Activated naive CD4-positive, alpha-beta T cell treated with anti-CD3 and anti-CD28 coated beads, Interleukin-2, amount 50 U/mL, for 16 hours (primary cell): ENCODE measurements at regions not wholly inside any gene's neighbourhood (a gene's known extent, or its start where the extent isn't known, plus 50 kb on each side); places are given as distances from the start of the nearest gene placed in this dataset.

Experiments
- DNase-seq: peaks from one replicate; pipeline ENCODE4 v3.0.0-alpha.2; 2020

DNA sequence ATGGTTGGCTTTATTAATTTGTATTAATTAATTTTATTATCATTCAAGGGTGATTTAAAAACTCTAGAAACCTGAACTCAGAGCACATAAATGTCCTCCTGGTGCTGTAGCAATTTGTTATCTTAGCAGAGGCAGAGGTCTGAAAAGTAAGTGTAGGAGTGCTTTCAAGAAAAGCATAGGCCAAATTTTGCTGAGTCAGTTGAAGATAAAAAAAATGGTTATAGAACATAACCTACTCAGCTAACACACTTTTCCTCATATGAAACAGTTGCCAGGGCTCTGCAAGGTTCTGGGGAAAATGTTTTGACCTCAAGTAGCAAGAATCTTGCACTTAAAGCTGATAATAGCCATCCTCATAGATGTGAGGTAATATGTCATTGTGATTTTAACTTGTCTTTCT lies 53.5 kb upstream of the CHODL start:
- DNase-seq, result no peak

DNA sequence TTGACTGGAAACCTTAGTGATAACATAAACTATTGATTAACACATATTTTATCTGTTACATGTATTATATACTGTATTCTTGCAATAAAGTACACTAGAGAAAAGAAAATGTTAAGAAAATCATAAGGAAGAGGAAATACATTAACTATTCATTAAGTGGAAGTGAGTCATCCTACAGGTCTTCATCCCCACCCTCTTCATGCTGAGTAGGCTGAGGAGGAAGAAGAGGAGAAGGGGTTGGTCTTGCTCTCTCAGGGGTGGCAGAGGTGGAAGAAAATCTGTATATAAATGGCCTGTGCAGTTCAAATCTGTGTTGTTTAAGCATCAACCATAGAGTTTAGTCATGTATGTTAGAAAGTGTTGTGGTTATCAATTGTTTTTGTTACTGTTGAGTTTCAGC lies 66.1 kb upstream of the CHODL start:
- DNase-seq, result no peak

DNA sequence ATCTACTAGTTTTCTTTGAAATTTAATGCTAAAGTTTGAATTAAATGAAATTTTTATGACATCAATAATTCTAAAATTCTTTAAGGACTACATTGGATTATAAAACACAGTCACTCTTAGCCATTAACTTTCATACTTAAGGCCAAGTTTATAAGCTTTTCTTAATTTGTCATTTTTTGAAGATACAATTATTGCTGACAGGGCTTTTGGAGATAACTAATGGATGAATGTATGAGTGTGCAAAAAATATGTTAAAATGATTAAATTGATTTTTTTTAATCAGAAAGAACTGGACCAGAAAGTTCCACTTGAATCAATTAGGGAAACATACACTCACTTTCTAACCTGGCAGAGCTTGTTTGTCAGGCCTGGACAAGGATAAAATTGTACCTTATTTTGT lies 70.3 kb upstream of the CHODL start:
- DNase-seq, result no peak

DNA sequence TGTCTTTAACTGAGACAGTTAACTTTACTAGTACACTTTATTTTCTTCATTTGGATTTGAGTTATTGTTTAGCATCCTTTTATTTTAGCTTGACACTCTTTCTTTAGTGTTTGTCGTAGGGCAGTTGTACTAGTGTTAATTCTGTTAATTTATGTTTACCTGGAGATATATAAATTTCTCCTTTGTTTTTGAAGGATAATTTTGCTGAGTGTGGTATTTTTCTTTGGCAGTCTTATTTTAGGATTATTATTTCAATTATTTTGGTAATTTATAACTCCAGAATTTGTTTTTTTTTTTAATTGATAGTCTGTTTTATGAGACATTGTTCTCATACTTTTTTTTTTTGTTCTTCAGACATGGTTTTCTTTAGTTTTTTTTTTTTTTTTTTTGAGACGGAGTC lies 73.8 kb upstream of the CHODL start:
- no peak for DNase-seq

DNA sequence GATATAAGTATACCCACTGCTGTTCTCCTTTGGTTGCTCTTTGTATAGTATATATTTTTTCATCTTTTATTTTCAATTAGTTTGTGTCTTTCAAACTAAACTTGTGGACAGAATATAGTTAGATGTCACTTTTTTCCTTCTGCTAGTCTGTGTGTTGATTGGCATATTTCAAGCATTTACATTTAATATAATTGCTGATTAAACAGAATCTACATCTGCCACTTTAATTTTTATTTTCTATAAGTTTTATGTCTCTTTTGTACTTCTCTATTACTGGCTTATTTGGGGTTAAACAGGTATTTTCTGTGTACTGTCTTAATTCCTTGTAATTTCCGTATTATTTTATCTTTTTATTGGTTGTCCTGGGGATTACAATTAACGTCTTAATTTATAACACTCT lies 74.4 kb upstream of the CHODL start:
- no peak for DNase-seq

DNA sequence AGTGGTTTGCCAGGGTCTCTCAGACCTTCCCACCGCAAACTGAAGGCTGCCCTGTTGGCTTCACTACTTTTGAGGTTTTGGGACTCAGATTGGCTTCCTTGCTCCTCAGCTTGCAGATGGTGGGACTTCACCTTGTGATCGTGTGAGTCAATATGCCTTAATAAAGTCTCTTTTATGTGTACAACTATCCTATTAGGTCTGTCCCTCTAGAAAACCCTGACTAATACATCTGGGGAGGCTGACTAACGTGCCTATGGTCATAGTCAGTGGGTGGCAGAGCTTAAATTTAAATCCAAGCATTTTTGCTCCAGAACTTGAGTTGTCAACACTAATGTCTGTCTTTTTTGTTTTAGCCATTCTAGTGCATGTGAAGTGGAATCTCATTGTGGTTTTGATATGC lies 76.5 kb upstream of the CHODL start:
- DNase-seq, result no peak

DNA sequence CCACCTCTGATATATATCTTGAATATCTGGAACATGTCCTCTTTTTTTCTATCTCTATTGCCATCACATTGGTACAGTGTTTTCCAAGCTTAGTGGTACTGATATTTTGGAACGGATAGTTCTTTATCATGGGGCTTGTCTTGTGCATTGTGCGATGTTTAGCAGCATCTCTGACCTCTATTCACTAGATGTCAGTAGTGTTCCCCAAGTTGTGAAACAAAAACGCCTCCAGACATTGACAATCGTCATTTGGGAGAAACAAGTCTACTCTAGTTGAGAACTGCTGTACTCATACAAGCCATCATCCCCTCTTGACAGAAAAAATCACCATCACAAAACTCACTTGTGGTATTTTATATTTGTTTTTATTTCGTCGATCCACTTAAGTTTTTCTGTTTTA lies 79.7 kb upstream of the CHODL start:
- no peak for DNase-seq

DNA sequence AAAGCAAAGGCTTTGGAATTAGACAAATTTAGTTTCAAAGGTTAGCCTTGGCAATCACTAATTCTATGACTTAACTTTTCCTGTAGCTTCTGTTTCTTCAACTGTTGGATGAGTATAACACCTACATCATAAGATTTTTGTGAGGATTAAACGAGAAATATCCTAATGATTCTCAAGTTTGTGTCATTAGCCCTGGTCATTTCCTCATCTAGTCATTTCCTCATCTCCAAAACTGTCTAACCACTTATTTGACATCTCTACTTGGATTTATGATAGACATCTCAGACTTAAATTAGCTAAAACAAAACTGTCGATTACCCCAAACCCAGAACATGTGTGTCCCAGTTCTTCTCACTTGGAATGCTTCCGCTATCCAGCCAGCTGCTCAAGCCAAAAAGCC lies 80.2 kb upstream of the CHODL start:
- no peak for DNase-seq

DNA sequence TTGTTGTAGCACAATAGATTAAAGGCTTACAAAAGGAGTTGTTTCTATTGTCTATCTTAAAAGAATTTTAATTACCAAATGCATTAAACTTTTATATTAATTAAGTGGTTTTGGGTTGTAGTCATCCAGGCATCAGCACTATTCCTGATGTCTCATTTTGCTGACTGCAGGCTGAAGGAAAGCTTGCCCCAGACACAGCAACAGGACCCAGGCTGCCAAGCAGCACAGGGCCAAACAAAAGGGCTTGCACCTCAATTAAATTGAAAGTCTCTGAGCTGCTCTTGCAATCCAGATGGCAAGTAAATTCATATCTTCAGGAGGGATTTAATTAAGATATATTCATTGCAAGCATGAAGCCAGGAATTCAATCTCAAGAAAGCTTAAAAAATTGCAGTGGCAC lies 80.7 kb upstream of the CHODL start:
- no peak for DNase-seq

DNA sequence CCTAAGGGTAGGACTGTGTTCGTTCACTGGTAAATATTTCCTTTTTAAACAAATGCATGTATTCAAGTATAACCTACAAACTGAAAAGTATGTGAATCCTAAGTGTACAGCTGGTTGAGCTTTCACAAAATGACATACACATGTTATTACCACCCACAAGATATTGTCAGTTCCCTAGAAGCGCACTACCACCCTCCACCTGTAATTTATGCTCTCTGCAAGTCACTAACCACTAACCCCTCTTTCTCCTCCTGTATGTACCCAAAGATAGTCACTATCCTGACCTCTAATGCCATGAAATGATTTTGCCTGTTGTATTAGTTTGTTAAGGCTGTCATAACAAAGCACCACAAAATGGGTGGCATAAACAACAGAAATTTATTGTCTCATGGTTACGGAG lies 82.8 kb upstream of the CHODL start:
- no peak for DNase-seq

DNA sequence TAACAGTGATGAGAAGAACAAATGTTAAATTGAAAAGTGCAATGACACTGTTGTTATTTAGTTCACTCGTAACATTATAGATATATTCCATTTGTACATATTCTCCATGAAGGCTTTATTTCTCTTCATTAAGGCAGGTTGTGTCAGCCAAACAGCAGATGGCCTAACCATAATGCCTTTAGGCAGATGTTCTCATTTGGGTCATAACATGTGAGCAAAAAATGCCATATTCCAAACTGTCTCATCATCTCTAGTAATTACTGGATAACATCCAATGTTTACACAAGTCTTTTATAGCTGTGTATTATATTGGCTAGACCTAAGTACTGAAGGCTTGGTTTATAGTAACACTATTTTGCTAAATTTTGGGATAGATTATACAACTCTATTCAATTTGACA lies 87.2 kb upstream of the CHODL start:
- no peak for DNase-seq

DNA sequence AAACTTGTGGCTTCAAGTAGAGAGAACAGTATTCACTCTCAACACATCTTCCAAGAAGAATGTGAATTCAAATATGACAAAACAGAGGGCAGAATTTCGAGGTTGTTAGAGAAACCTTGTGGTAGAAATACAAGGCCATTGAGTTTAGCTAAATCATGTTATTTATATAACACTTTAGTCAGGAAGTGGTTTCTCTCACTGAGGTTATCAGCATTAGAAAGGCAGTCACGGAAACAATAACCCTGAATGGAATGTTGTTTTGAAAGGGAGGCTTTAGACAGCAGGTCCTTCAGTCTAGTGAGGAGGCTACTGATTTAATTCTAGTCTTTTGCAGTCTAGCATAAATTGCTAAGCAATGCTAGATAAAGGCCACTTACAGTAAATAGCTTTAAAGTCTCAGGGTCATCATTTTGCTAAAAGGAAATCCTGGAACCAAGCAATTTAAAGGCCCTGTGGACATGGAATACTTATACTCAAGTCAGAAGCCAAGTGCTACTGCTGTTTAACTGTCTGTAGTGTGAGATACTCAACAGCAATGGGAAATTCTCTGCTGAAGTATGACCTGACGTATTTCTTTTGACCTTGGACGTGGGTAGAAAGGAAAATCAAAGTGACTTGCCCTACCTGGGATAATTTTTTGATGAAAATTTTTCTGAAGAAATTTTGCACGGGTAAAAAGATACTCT lies 89.0 kb upstream of the CHODL start:
- DNase-seq, result no peak

DNA sequence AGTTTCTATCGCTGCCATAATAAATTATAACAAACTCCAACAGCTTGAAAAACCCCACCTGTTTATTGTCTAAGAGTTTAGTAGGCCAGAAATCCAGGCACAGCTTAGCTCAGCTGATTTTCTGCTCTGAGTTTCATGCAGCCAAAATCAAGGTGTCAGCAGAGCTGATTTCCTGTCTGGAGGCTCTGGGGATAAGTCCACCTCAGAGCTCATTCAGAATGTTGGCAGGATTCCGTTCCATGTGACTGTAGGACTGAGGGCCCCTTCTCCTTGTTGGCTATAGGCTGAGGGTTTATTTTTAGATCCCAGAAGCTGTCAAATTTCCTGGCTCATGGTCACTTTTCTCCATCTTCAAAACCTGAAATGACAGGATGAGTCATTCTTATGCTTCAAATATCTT lies 91.6 kb upstream of the CHODL start:
- no peak for DNase-seq

DNA sequence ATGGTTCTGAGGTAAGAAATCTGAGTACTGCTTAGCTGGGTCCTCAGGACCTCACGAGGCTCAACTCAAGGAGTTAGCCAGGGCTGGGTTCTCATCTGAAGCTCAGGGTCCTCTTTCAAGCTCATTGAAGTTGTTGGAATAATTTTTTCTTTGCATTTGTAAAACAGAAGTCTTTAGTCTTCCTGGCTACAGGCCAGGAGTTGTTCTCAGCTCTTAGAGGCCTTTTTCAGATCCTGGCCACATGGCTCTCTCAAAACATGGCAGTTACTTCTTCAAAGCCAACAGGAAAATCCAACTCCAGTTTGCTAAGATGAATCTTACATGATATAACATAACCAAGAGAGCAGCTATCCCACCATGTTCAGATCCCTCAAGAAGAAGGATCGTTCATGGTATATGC lies 92.3 kb upstream of the CHODL start:
- DNase-seq, result no peak

DNA sequence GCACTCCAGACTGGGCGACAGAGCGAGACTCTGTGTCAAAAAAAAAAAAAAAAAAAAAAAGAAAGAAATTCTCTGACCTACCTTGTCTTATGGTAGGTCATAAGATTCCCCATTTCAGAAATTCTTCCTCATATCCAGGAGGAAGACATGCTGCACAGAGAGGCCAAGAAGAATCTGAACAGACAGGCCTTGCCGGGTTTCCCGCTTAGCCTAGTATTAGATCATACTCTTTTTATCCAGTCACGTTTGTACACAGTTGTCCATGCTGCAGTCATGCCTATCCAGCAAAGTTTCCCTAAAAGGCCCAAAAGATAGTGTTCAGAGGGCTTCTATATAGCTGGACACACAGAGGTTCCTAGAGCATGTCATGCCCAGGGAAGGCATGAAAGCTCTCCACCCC lies 93.6 kb upstream of the CHODL start:
- DNase-seq, result no peak

DNA sequence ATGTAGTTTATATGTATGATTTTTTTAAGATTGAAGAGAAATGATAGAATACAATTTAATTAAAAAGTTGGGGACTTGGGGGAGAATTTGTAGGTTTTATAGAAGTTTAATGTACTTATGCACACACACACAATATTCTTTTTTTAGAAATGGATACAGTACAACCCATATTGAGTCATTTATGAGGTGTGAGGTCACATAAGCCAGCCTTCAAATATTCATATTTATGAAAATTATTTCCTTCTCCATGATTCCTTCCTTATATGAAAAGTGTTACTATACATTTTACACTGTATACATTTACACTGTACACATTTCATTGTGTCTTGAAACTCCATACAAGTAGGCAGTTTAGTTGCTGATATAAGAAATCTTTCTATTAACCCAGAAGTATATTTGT lies 96.2 kb upstream of the CHODL start:
- no peak for DNase-seq

DNA sequence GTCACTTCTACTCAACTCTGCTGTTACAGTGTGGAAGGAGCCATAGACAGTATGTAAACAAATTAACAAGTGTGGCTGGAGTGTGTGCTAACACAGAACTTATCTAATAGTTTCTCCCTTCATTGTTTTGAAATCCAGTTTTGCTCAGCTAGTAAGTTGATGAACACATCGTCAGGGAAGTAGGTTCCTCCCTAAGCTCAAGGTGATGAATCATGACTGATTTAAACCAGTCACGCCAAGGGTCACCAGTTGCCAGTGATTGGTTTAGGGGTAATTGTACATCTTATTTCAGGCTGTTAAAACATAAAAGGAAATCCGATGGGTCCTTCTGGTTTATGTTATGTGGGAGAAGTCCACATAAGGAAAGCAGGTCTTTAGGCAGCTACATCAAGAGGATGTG lies 97.0 kb upstream of the CHODL start:
- DNase-seq, result no peak

DNA sequence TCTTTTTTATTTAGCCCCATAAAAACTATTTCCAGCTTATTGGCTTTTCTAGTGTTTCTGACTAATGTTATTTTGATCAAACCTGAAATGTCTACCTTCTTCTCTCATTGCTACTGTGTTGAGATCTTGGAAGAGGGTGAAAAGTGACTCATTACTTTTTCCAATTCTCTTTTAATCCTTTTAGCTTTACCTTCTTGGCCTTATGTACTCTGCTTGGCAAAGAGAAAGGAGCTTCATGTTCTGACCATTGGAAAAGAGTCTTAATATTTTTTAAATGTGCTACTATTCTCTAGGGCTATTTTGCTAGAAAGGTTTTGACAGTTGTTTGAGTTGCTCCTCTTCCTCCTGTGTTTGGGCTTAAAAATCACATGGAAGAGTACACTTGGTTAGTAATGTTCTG lies 97.8 kb upstream of the CHODL start:
- no peak for DNase-seq

DNA sequence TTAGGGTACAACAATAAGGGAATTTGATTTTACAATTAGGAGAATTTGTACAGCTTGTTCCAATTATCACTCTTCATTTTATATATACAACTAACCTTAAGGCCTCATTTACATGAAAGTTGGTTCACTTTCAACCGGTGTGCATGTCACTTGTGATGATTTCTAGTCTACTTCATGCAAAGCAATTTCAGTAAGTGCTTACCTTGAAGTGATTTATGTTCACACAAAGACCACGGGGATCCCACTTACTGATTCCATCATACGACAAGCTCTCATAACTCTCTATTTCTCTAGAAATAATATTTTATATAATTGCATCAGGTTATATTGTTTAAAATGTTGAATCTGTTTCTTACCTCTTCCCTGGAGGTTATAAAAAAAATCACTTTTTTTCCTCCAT lies 100.3 kb upstream of the CHODL start:
- DNase-seq, result no peak

DNA sequence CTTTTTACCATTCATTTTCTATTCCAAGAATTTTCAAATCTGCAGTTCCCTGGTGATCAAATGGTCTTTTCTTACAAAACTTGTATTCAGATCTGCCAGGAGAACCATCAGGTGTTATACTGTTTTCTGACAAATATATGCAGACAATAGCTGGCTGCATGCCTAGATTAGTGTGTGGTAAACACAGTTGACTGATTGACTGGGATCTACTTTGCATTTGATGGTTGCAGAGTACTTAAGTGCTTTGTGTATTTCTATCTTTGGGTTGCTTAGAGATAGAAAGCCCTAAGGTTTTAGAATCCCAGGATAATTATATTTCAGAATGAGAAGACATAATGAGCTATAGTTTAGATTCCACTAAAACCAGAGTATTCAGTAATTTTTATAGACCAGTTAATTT lies 102.0 kb upstream of the CHODL start:
- no peak for DNase-seq

DNA sequence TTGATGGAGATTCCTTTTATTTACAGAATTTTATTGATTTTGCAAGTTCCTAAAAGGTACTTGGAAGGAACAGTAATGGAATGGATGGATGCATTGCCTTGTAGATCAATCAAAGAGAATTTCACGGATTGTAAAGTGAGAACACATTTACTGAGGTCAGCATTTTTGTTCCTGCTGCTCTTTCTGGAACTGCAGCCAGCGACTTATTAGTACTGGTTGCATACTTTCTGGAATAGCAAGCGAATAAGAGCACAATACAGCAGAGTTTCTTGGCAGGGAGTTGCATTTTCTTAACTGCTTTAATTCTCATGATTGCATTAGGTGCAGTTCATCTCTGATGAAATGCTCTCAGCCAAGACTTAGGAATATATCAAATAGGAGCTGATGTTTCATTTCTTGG lies 106.1 kb upstream of the CHODL start:
- DNase-seq, result no peak

DNA sequence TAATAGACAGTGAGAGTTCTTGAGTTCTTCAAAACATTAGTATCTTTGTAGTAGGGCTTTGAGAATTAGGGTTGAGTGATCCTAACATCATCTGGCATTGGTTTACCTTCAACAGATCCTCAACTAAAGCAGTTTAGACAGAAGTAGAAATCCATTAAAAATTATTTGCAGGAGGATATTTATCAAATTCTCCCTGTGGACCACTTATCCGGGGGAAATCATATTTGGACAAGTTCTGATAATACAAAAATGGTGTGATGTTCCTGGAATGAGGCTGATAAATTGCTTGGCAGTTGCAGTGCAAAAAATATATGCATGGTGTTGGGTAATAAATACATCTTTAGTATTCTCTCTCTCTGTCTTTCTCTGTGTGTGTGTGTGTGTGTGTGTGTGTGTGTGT lies 115.1 kb upstream of the CHODL start:
- DNase-seq, result no peak

DNA sequence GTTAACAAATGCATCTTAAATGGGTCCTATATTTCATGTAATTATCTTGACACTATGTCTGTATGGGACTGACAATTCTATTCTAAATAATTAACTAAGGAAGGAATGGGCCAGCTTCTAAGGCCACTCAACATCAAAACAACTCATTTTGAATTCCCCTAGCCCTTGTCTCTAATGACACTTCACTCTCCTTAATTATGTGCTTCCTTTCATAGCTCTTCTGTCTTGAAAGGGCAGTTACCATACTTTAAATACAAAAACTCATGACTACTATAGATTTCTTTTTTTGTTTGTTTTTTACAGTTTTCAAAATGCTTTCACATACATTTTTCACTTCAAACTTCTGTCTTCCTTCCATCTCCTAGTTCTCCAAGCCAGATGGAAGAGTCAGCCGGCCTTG lies 126.1 kb upstream of the CHODL start:
- no peak for DNase-seq

DNA sequence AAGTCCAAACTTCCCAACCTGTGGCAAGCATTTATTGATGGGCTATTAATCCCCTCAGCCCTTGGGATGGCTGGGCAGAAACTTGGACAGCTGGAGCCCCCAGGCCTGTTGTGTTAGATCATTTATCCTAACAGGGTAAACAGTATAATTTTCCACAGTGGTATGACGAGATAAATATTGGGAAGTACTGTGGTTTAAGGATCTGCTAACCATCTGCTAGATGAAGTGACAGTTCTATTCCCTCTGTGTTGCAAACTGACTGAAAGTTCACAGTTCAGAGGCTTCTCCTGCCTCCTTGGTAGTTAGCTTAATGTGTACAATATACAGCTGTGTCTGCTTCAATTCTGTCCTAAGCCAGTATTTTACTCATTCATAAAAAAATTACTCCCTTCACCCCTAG lies 127.5 kb upstream of the CHODL start:
- no peak for DNase-seq

DNA sequence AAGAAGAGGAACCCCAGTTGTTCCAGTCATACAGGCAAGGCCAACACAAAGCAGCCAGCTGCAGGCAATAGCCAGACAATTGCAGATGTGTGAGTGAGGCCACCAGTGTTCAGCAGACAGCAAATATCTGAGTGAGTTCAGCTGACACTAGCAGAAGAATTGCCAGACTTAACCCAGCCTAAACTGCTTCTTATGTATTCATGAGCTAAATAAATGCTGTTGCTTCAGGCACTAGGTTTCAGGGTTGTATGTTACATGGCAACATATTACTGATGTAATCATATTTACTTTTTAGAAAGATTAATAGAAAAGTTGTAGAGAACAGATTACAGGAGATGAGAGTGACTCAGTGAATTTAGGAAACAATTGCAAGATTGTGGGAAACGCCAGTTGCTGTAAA lies 129.8 kb upstream of the CHODL start:
- no peak for DNase-seq

DNA sequence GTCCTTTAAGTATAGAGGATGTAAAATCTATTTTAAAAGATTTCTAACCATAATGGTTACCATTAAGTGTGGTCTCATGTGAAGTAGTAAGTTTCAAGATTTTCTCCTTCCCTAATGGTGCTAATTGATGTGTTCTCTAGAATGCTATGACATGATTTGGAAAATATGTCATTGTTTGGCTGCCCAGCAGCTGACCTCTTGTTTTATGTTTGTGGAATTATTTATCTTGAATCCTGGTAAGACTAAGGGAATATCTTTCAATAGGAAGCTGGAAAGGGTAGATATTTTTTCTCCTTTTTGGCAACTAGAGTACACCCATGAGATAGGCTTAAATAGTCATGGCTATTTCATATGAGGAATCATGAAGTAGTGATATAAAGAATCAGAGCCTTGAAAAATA lies 139.8 kb upstream of the CHODL start:
- DNase-seq, result no peak
